GM12874 (cell line): ENCODE measurements at regions not wholly inside any gene's neighbourhood (a gene's known extent, or its start where the extent isn't known, plus 50 kb on each side); places are given as distances from the start of the nearest gene placed in this dataset.

Experiments used
- CTCF ChIP-seq: IDR thresholded peaks from 2 replicates; pipeline ENCODE4 v1.5.1; 2011; ENCODE audit warnings: low read depth, mild to moderate bottlenecking, control low read depth, low read length, moderate library complexity; ENCODE audit not compliant: insufficient read depth

GRCh38 chr9:26175264-26175663 lies 497.0 kb upstream of the TUSC1 start:
- TF ChIP-seq CTCF: no peak

GRCh38 chr9:26172301-26172700 lies 494.1 kb upstream of the TUSC1 start:
- TF ChIP-seq CTCF: no peak

DNA sequence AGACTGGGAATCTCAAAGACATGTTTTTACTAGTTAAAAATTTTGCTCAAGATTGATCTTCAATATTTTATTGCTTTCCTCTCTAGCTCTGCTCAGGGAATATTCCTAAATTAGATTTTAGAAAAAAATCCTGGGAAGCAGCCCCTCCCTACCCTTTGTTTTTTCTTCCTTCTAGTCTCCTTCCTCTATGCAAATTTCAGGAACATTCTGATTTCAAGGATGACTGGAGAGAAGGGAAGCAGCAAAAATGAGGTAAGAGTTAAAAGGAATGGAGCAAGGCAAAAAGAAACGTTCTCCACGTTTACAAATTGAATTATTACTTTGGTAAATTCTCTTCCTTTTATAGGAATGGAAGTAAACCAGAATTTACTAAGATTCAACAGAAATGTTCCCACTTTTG lies 493.4 kb upstream of the TUSC1 start:
- TF ChIP-seq CTCF: no peak

- TF ChIP-seq CTCF: no peak
Measured at GRCh38 chr9:26170190-26170589, 491.9 kb upstream of the TUSC1 start.

DNA sequence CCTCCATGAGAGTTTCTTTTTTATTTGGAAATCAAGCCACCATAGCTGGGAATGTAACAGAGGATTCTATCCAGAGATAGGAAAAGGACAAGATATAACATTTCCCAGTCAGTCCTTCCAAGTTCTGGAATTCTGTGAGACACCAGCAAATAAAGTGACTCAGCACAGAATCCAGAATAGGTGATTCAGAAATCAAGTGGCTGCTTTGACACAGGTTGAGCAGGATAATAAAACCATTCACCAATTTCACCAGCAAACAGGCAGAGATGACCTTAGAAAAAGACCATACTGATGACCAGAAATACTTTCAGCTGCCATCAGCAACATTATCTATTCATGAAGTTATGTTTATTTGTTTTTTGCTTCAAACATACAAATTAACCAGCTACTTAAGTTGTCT lies 491.5 kb upstream of the TUSC1 start:
- no peak for TF ChIP-seq CTCF

DNA sequence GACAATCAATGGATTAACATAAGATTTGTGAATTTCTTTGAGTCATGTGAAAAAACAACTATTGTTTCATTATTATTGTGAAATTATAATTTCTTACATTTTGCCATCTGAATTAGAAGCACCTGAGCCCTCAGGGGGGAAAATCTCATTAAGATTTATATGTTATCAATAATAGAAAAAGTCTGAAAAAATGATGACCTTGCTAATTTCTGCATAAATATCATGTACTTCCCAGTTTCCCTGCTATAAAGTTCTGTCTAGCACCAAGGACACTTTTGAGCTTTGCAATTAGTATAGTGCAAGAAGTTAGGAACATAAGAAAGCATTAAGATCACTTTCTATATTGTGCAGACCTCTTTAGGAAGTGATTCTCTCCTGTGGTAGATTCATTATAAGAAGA lies 488.3 kb upstream of the TUSC1 start:
- TF ChIP-seq CTCF: no peak

- no peak for TF ChIP-seq CTCF
Measured at GRCh38 chr9:26165426-26165825, 487.2 kb upstream of the TUSC1 start.

DNA sequence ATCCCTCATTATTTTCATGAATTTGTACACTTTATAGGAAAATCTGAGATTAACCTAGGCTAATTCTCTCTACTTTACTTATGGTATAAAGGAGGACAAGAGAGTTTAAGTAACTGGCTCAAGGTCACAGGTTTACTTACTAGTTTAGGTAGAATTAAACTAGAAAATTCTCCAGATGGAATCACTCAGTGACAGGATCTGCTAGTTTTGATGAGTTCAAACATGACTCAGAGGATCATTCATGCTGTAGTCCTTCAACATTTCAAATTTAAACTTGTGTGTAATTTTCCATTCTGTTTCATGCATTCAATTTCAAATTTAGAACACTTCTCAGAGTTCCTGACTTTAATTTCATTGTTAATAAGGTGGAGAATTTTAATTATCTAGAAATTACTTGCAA lies 485.7 kb upstream of the TUSC1 start:
- TF ChIP-seq CTCF: no peak
